ENCODE measurements at regions not wholly inside any gene's neighbourhood (a gene's known extent, or its start where the extent isn't known, plus 50 kb on each side); places are given as distances from the start of the nearest gene placed in this dataset.
"Not testable (repeated sequence)": the region's sequence is repeated elsewhere in the genome, so short reads cannot be mapped to it uniquely, and the experiment has no call there.

GRCh38 chr14:106170163-106170658 is 643.8 kb downstream of the TMEM121 start:
- TF ChIP-seq, protein P1, sequence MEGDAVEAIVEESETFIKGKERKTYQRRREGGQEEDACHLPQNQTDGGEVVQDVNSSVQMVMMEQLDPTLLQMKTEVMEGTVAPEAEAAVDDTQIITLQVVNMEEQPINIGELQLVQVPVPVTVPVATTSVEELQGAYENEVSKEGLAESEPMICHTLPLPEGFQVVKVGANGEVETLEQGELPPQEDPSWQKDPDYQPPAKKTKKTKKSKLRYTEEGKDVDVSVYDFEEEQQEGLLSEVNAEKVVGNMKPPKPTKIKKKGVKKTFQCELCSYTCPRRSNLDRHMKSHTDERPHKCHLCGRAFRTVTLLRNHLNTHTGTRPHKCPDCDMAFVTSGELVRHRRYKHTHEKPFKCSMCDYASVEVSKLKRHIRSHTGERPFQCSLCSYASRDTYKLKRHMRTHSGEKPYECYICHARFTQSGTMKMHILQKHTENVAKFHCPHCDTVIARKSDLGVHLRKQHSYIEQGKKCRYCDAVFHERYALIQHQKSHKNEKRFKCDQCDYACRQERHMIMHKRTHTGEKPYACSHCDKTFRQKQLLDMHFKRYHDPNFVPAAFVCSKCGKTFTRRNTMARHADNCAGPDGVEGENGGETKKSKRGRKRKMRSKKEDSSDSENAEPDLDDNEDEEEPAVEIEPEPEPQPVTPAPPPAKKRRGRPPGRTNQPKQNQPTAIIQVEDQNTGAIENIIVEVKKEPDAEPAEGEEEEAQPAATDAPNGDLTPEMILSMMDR (IDR thresholded peaks at IDR 0.05), result peak; percentile 53
- not testable (repeated sequence) for TF ChIP-seq EZH2 (IDR thresholded peaks at IDR 0.05; ENCODE audit: borderline replicate concordance, insufficient read depth, low read depth, low read length, poor library complexity, severe bottlenecking)
